ENCODE measurements at regions not wholly inside any gene's neighbourhood (a gene's known extent, or its start where the extent isn't known, plus 50 kb on each side); places are given as distances from the start of the nearest gene placed in this dataset.
"Not testable (repeated sequence)": the region's sequence is repeated elsewhere in the genome, so short reads cannot be mapped to it uniquely, and the experiment has no call there.

DNA sequence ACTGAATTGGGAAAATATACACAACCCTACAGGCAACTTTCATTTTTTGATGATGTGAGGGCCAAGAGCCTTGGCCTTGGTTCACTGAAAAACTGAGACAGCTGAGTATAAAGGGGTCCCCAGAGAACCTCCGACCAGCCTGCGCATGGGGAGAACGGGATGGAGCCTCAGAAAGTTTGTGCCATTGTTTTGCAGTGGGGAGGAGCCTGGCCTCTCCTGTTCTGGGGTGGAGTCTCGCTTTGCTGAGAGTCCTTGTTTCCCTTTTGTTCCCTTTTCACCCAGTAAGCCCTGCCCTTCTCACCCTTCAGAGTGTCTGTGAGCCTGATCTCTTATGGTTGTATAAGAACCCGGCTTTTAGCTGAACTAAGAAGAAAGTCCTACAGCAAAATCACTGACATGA lies 193.2 kb upstream of the AKR1E2 start:
- no peak for DNase-seq (ENCODE audit: low read depth in 1 of 2, low spot score in 1 of 2)
- no peak for TF ChIP-seq JUND (IDR thresholded peaks at IDR 0.05; ENCODE audit: low read depth)
- in situ Hi-C loops (cut with HindIII; ENCODE audit: low pct_unique_long_range_greater_than_20kb, low sequenced_read_pairs): no loop called here

DNA sequence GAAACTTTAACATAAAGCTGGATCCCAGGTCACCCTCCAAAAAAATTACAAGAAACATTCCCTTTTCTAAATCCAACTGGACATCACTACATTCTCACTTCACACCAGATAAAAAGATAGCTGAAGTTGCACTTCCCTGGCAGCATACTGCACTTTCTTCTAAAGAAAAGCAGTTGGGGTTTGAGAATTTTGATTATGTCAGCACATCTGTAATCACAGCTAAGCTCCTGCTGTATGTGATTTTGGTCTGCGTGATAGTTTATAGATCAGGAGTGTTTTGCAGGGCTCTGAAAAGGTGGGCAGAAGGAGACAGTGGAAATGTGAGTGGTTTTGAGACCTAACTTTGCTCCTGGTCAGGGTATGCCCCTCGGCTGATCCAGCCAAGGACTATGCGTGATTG lies 199.1 kb upstream of the AKR1E2 start:
- no peak for TF ChIP-seq JUND (IDR thresholded peaks at IDR 0.05; ENCODE audit: low read depth)
- in situ Hi-C loops (cut with HindIII; ENCODE audit: low pct_unique_long_range_greater_than_20kb, low sequenced_read_pairs): no loop called here
- no peak for DNase-seq (ENCODE audit: low read depth in 1 of 2, low spot score in 1 of 2)

GRCh38 chr10:4623757-4624420 lies 202.1 kb upstream of the AKR1E2 start:
- in situ Hi-C loops (cut with HindIII; ENCODE audit: low pct_unique_long_range_greater_than_20kb, low sequenced_read_pairs): no loop called here
- no peak for DNase-seq (ENCODE audit: low read depth in 1 of 2, low spot score in 1 of 2)
- no peak for TF ChIP-seq JUND (IDR thresholded peaks at IDR 0.05; ENCODE audit: low read depth)

DNA sequence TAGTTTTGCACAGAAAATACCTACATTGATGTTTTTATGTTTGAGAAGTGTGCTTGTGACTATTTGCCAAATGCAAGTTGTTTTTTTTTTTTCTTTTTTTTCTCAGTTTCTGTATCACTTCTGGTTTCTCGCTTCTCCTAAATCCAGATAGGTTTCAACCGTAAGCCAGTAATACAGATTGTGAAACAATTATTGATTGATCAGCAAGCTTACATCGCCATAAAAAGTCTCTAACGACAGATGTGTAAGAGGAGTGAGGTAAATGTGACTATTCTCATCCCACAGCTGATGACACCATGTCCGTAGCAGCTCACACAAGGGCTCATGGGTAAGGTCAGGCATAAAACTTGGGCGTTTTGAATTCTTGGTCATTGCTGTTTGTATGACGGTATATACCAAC lies 202.8 kb upstream of the AKR1E2 start:
- in situ Hi-C loops (cut with HindIII; ENCODE audit: low pct_unique_long_range_greater_than_20kb, low sequenced_read_pairs): no loop called here
- no peak for TF ChIP-seq JUND (IDR thresholded peaks at IDR 0.05; ENCODE audit: low read depth)
- no peak for DNase-seq (ENCODE audit: low read depth in 1 of 2, low spot score in 1 of 2)

DNA sequence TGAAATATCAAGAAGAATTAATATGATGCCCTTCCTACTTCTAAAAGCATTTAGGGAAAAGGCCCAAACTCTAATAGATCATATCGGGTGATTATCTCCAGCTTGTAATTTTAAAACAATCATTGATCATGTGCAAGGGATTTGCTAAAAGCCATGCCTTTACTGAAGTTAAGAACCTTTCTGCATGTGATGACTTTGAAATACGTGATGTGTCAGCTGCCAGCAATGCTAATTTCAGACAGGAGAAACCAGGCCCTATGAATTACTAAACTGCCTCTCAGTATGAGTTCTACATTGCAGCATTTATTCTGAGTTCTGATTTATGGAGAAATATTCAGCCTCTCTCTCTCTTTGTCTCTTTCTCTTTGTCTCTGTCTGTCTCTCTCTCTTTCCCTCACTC lies 203.6 kb upstream of the AKR1E2 start:
- in situ Hi-C loops (cut with HindIII; ENCODE audit: low pct_unique_long_range_greater_than_20kb, low sequenced_read_pairs): no loop called here
- TF ChIP-seq JUND (IDR thresholded peaks at IDR 0.05; ENCODE audit: low read depth): no peak
- DNase-seq (ENCODE audit: low read depth in 1 of 2, low spot score in 1 of 2): no peak

DNA sequence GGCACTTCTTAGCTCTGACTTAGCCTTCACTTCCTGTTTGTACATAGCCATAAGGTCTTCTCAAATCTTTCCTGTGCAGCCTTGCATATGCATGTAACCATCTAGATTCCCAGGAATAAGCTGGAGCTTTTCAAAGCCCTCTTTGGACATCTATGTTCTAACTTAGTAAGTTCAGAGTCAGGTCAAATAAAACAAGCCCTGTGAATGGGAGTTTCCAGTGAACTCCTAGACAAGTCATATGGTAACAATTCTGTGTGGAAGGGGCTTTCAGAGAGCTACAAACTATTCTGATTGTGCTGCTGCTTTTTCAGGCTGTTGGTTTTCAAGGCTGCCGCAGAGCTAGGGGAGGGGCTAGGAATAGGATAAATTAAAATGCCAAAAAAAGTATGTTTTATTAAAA lies 208.4 kb upstream of the AKR1E2 start:
- DNase-seq (ENCODE audit: low read depth in 1 of 2, low spot score in 1 of 2): no peak
- in situ Hi-C loops (cut with HindIII; ENCODE audit: low pct_unique_long_range_greater_than_20kb, low sequenced_read_pairs): no loop called here
- no peak for TF ChIP-seq JUND (IDR thresholded peaks at IDR 0.05; ENCODE audit: low read depth)

- in situ Hi-C loops (cut with HindIII; ENCODE audit: low pct_unique_long_range_greater_than_20kb, low sequenced_read_pairs): no loop called here
- TF ChIP-seq JUND (IDR thresholded peaks at IDR 0.05; ENCODE audit: low read depth): no peak
- no peak for DNase-seq (ENCODE audit: low read depth in 1 of 2, low spot score in 1 of 2)
These were observed 211.0 kb upstream of the AKR1E2 start for GRCh38 chr10:4615042-4615441.

DNA sequence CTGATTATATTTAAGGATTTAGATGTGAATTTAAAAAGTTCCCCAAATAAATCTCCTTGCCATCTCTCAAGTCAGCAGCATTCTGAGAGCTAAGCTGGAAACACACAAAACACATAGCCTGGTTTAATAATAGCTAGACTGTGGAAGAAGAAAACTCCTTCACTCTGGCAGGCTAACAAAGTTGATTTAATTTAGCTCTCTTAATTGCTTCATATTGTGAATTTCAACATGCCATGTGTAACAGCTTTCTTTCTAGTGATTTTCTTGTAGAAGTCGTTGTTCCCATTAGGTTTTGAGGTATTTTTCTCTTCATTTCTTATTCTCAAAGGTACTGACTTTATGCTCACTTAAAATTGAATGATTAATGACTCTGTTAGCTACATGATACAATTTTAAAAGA lies 216.8 kb upstream of the AKR1E2 start:
- in situ Hi-C loops (cut with HindIII; ENCODE audit: low pct_unique_long_range_greater_than_20kb, low sequenced_read_pairs): no loop called here
- DNase-seq (ENCODE audit: low read depth in 1 of 2, low spot score in 1 of 2): no peak
- no peak for TF ChIP-seq JUND (IDR thresholded peaks at IDR 0.05; ENCODE audit: low read depth)

DNA sequence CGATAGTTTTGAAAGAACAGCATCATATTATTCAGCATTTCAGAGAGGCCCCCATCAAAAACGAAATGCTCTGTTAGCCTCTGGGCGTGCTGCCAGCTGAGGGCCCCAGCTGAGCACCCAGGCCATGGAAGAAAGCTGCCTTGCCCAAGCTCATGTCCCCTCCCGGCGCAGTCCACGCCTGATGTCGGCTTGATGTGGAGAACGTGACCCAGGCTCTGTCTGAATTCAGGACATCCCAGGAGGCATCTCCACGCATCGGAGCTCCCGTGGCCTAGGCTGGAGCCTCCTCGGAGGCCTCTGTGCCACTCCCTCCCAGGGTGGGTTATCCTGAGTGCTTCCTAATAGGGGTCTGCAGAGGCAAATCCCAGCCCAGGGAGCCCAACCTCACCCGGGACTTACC lies 218.3 kb upstream of the AKR1E2 start:
- no peak for DNase-seq (ENCODE audit: low read depth in 1 of 2, low spot score in 1 of 2)
- in situ Hi-C loops (cut with HindIII; ENCODE audit: low pct_unique_long_range_greater_than_20kb, low sequenced_read_pairs): no loop called here
- TF ChIP-seq JUND (IDR thresholded peaks at IDR 0.05; ENCODE audit: low read depth): no peak

GRCh38 chr10:4606856-4607636 lies 219.0 kb upstream of the AKR1E2 start:
- TF ChIP-seq JUND (IDR thresholded peaks at IDR 0.05; ENCODE audit: low read depth): no peak
- in situ Hi-C loops (cut with HindIII; ENCODE audit: low pct_unique_long_range_greater_than_20kb, low sequenced_read_pairs): no loop called here
- DNase-seq (ENCODE audit: low read depth in 1 of 2, low spot score in 1 of 2): no peak

- in situ Hi-C loops (cut with HindIII; ENCODE audit: low pct_unique_long_range_greater_than_20kb, low sequenced_read_pairs): no loop called here
- TF ChIP-seq JUND (IDR thresholded peaks at IDR 0.05; ENCODE audit: low read depth): no peak
- DNase-seq (ENCODE audit: low read depth in 1 of 2, low spot score in 1 of 2): no peak
These were observed 223.1 kb upstream of the AKR1E2 start for GRCh38 chr10:4602764-4603491.

DNA sequence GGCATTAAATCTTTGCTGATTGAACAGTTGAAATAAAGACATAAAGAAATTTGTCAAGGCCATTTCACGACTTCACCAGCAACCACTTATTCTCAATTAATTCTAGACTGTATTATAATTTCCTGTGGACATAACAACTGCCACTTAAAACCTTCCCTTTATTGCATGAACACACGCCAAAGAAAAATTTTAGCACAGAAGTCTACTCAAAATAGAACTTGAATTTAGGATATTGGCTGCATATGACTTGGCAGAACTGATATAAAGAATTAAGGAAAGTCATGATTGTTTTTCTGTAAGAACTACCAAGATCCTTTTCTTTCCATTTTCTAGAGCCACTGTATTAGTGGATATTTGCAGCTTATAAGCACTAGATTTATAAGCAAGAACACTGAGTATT lies 226.5 kb upstream of the AKR1E2 start:
- DNase-seq (ENCODE audit: low read depth in 1 of 2, low spot score in 1 of 2): no peak
- TF ChIP-seq JUND (IDR thresholded peaks at IDR 0.05; ENCODE audit: low read depth): no peak
- in situ Hi-C loops (cut with HindIII; ENCODE audit: low pct_unique_long_range_greater_than_20kb, low sequenced_read_pairs): no loop called here

GRCh38 chr10:4597898-4598297 lies 228.1 kb upstream of the AKR1E2 start:
- in situ Hi-C loops (cut with HindIII; ENCODE audit: low pct_unique_long_range_greater_than_20kb, low sequenced_read_pairs); DNase-seq (ENCODE audit: low read depth in 1 of 2, low spot score in 1 of 2): not testable (repeated sequence)

All from T47D (cell line).